Natural killer cell (primary cell): ENCODE measurements at regions not wholly inside any gene's neighbourhood (a gene's known extent, or its start where the extent isn't known, plus 50 kb on each side); places are given as distances from the start of the nearest gene placed in this dataset.

Experiments used
- ATAC-seq, 3 donors: fragments of 150-1000 bp in 2 of 3; fragments of 200-7000 bp in 1 of 3; cut with Tn5 transposase; 1 replicate in 1 of 3; 2 replicates in 2 of 3; pipeline ENCODE4 v1.10.0; 2021; ENCODE audit warnings: mild to moderate bottlenecking in 2 of 3, moderate library complexity in 2 of 3
- DNase-seq, 2 donors: peaks; one replicate each; pipeline versions ENCODE4 v3.0.0 to v3.0.0-alpha.2; 2013 to 2021; ENCODE audit warnings: mixed read lengths in 1 of 2
- H3K27ac ChIP-seq: one replicate; pipeline ENCODE4 v1.5.1; 2013; ENCODE audit warnings: mild to moderate bottlenecking, low read length
- H3K27me3 ChIP-seq: one replicate; pipeline ENCODE4 v1.6.1; 2013; ENCODE audit warnings: low read length; ENCODE audit not compliant: control insufficient read depth, insufficient read depth
- H3K36me3 ChIP-seq: one replicate; pipeline ENCODE4 v1.6.1; 2013; ENCODE audit warnings: low read length; ENCODE audit not compliant: control insufficient read depth, insufficient read depth
- H3K4me1 ChIP-seq: one replicate; pipeline ENCODE4 v1.6.1; 2013; ENCODE audit warnings: low read length; ENCODE audit not compliant: control insufficient read depth, insufficient read depth
- H3K4me3 ChIP-seq: one replicate; pipeline ENCODE4 v1.5.1; 2013; ENCODE audit warnings: low read length
- H3K9me3 ChIP-seq: one replicate; pipeline ENCODE4 v1.6.1; 2013; ENCODE audit warnings: low read length; ENCODE audit not compliant: control insufficient read depth, insufficient read depth
- H3K27ac Mint-ChIP-seq, 2 donors: one replicate each; pipeline ENCODE4 v1.8.0; 2022; ENCODE audit warnings: mild to moderate bottlenecking in 2 of 2, mixed read lengths in 2 of 2, moderate library complexity in 1 of 2
- H3K27me3 Mint-ChIP-seq, 2 donors: one replicate each; pipeline ENCODE4 v1.8.0; 2022; ENCODE audit warnings: low read depth in 2 of 2, mixed read lengths in 2 of 2
- H3K36me3 Mint-ChIP-seq: one replicate; pipeline ENCODE4 v1.8.0; 2022; ENCODE audit warnings: mixed read lengths
- H3K4me1 Mint-ChIP-seq, 2 donors: one replicate each; pipeline ENCODE4 v1.8.0; 2022; ENCODE audit warnings: mixed read lengths in 2 of 2
- H3K4me3 Mint-ChIP-seq: one replicate; pipeline ENCODE4 v1.8.0; 2022; ENCODE audit warnings: mild to moderate bottlenecking, moderate library complexity, mixed read lengths
- H3K9me3 Mint-ChIP-seq, 2 donors: one replicate each; pipeline ENCODE4 v1.8.0; 2022; ENCODE audit warnings: mixed read lengths in 2 of 2
- CTCF ChIP-seq: fragments of 200-600 bp; IDR thresholded peaks from one replicate; pipeline ENCODE4 v1.8.0; 2022; ENCODE audit warnings: antibody characterized with exemption
- WGBS: methylation state at CpG from one replicate; pipeline ENCODE4 v1.1.7; 2013; ENCODE audit warnings: missing lambda C conversion rate; ENCODE audit not compliant: insufficient coverage; 5-methylcytosine and 5-hydroxymethylcytosine counted together
- intact Hi-C: fragments of 100-400 bp; cut with micrococcal nuclease; formaldehyde crosslinking; loops from one replicate; pipeline ENCODE4 v1.14.2; 2022

GRCh38 chr4:101471201-101471600, 123.9 kb upstream of the PPP3CA start:
- peaks cover 17 to 32% of the 10 kb centered on the region in 2 donors for H3K27me3 Mint-ChIP-seq
- no peak overlapping the region for H3K27ac ChIP-seq
- ATAC-seq (no peak), DNase-seq (no peak)
- no peak for TF ChIP-seq CTCF
- no peaks in the 10 kb centered on the region for H3K4me1 ChIP-seq
- H3K36me3 Mint-ChIP-seq: no peaks in the 10 kb centered on the region
- intact Hi-C loops: no loop called here
- H3K27me3 ChIP-seq: no peaks in the 10 kb centered on the region
- H3K36me3 ChIP-seq: no peaks in the 10 kb centered on the region
- no peak overlapping the region for H3K4me3 Mint-ChIP-seq
- no peaks in the 10 kb centered on the region for H3K4me1 Mint-ChIP-seq
- no peak overlapping the region for H3K27ac Mint-ChIP-seq
- H3K9me3 Mint-ChIP-seq: no peaks in the 10 kb centered on the region
- no peaks in the 10 kb centered on the region for H3K9me3 ChIP-seq
- no peak overlapping the region for H3K4me3 ChIP-seq

- Histone ChIP-seq H3K36me3 (no peaks in the 10 kb centered on the region), H3K27me3 (no peaks in the 10 kb centered on the region), H3K4me3 (no peak overlapping the region), H3K9me3 (no peaks in the 10 kb centered on the region), H3K27ac (no peak overlapping the region), H3K4me1 (no peaks in the 10 kb centered on the region)
- no peak for DNase-seq
- intact Hi-C loops: no loop called here
- no peak for TF ChIP-seq CTCF
- H3K27ac Mint-ChIP-seq: no peak overlapping the region
- H3K4me1 Mint-ChIP-seq: no peaks in the 10 kb centered on the region
- peaks cover 0 to 2% of the 10 kb centered on the region in 2 donors for H3K9me3 Mint-ChIP-seq
- H3K36me3 Mint-ChIP-seq: no peaks in the 10 kb centered on the region
- no peak overlapping the region for H3K4me3 Mint-ChIP-seq
- no CpG with 5 or more reads among the region's 2 CpGs for WGBS
- ATAC-seq: no peak
- H3K27me3 Mint-ChIP-seq: peaks cover 15 to 25% of the 10 kb centered on the region in 2 donors
These were observed 117.3 kb upstream of the PPP3CA start for GRCh38 chr4:101464596-101464995.

GRCh38 chr4:101458914-101459313, 111.6 kb upstream of the PPP3CA start:
- Mint-ChIP-seq H3K36me3 (no peaks in the 10 kb centered on the region), H3K4me3 (no peak overlapping the region), H3K27me3 (peaks cover 0 to 6% of the 10 kb centered on the region in 2 donors), H3K9me3 (peaks cover 0 to 2% of the 10 kb centered on the region in 2 donors), H3K27ac (no peak overlapping the region), H3K4me1 (peaks cover 0 to 6% of the 10 kb centered on the region in 2 donors)
- Histone ChIP-seq H3K4me3 (no peak overlapping the region), H3K27me3 (no peaks in the 10 kb centered on the region), H3K36me3 (no peaks in the 10 kb centered on the region), H3K4me1 (no peaks in the 10 kb centered on the region), H3K27ac (no peak overlapping the region), H3K9me3 (no peaks in the 10 kb centered on the region)
- no peak for TF ChIP-seq CTCF
- intact Hi-C loops: no loop called here
- DNase-seq: no peak
- ATAC-seq: no peak

- Mint-ChIP-seq H3K27ac (no peak overlapping the region), H3K4me1 (peaks cover 0 to 6% of the 10 kb centered on the region in 2 donors), H3K27me3 (peaks cover 0 to 6% of the 10 kb centered on the region in 2 donors), H3K36me3 (no peaks in the 10 kb centered on the region), H3K9me3 (peaks cover 0 to 2% of the 10 kb centered on the region in 2 donors), H3K4me3 (no peak overlapping the region)
- Histone ChIP-seq H3K36me3 (no peaks in the 10 kb centered on the region), H3K4me3 (no peak overlapping the region), H3K4me1 (no peaks in the 10 kb centered on the region), H3K9me3 (no peaks in the 10 kb centered on the region), H3K27ac (no peak overlapping the region), H3K27me3 (no peaks in the 10 kb centered on the region)
- ATAC-seq: no peak
- DNase-seq: no peak
- TF ChIP-seq CTCF: no peak
- 88% methylated on average over 5 of the region's 5 CpGs for WGBS
- intact Hi-C loops: no loop called here
These were observed 111.1 kb upstream of the PPP3CA start for GRCh38 chr4:101458473-101458872.
